ENCODE measurements at regions not wholly inside any gene's neighbourhood (a gene's known extent, or its start where the extent isn't known, plus 50 kb on each side); places are given as distances from the start of the nearest gene placed in this dataset.

DNA sequence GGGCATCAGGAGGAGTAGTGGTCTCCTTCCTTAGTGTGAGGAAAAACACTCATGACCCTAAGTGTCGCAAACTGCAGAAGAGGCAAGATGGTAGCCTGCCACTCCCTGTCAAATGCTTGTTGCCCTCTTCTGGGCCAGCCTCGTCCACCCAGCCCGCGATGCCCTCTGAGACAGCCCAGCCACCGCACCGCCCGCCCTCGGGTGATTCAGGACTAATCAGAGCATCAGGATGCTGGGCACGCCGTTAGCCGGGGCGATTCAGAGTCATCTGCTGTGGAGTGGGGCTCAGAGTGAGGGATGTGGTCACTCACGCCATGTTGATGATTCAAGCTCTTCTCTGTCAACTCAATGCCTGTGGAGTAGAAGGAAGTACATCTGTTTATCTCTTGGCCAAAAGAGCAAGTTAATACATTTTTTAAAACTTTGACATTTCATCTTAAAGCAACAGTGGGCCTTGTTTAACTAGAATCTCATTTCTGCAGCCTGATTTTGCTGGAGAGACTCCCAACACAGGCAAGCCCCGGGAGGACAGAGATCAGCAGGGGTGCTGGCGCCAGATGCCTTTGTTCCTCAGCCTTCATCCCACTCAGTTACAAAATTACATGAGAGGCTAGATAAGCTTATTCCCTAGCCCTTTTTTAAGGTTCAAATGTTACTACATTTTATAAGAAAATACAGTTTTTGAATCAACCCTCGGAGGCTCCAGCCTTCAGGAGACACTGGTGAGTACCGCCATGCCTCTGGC lies 79.0 kb downstream of the TMEM18 start:
- TF ChIP-seq, protein P1, sequence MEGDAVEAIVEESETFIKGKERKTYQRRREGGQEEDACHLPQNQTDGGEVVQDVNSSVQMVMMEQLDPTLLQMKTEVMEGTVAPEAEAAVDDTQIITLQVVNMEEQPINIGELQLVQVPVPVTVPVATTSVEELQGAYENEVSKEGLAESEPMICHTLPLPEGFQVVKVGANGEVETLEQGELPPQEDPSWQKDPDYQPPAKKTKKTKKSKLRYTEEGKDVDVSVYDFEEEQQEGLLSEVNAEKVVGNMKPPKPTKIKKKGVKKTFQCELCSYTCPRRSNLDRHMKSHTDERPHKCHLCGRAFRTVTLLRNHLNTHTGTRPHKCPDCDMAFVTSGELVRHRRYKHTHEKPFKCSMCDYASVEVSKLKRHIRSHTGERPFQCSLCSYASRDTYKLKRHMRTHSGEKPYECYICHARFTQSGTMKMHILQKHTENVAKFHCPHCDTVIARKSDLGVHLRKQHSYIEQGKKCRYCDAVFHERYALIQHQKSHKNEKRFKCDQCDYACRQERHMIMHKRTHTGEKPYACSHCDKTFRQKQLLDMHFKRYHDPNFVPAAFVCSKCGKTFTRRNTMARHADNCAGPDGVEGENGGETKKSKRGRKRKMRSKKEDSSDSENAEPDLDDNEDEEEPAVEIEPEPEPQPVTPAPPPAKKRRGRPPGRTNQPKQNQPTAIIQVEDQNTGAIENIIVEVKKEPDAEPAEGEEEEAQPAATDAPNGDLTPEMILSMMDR (IDR thresholded peaks at IDR 0.05 in 4 of 5, conservative IDR thresholded peaks at IDR 0.05 in 1 of 5), result no peak
- no peak for TF ChIP-seq POLR2A (IDR thresholded peaks at IDR 0.05)

All from gastrocnemius medialis (tissue), 4 donors.